HG02885 (cell line): ENCODE measurements at regions not wholly inside any gene's neighbourhood (a gene's known extent, or its start where the extent isn't known, plus 50 kb on each side); places are given as distances from the start of the nearest gene placed in this dataset.
"Not testable (repeated sequence)": the region's sequence is repeated elsewhere in the genome, so short reads cannot be mapped to it uniquely, and the experiment has no call there.

Experiments used
- ATAC-seq: cut with Tn5 transposase; IDR thresholded peaks from one replicate; pipeline ENCODE4 v1.9.1; 2021; ENCODE audit warnings: mild to moderate bottlenecking; ENCODE audit not compliant: unreplicated experiment, poor library complexity

GRCh38 chr3:135538123-135538522 lies 427.4 kb upstream of the PPP2R3A start:
- ATAC-seq: no peak

- no peak for ATAC-seq
These were observed 426.2 kb upstream of the PPP2R3A start for GRCh38 chr3:135539351-135539750.

- no peak for ATAC-seq
These were observed 425.7 kb upstream of the PPP2R3A start for GRCh38 chr3:135539854-135540253.

GRCh38 chr3:135549928-135550494 lies 415.5 kb upstream of the PPP2R3A start:
- ATAC-seq: no peak

- no peak for ATAC-seq
These were observed 409.4 kb upstream of the PPP2R3A start for GRCh38 chr3:135556174-135556573.

GRCh38 chr3:135558150-135558783 lies 407.3 kb upstream of the PPP2R3A start:
- ATAC-seq: no peak

GRCh38 chr3:135558906-135559305 lies 406.6 kb upstream of the PPP2R3A start:
- no peak for ATAC-seq

- ATAC-seq: no peak
These were observed 405.7 kb upstream of the PPP2R3A start for GRCh38 chr3:135559802-135560201.

- ATAC-seq: no peak
These were observed 404.7 kb upstream of the PPP2R3A start for GRCh38 chr3:135560847-135561246.

GRCh38 chr3:135564696-135565095 lies 400.8 kb upstream of the PPP2R3A start:
- ATAC-seq: no peak

- no peak for ATAC-seq
These were observed 400.0 kb upstream of the PPP2R3A start for GRCh38 chr3:135565546-135565945.

GRCh38 chr3:135567223-135567622 lies 398.3 kb upstream of the PPP2R3A start:
- ATAC-seq: no peak

- no peak for ATAC-seq
These were observed 388.8 kb upstream of the PPP2R3A start for GRCh38 chr3:135576751-135577150.

- ATAC-seq: no peak
These were observed 383.7 kb upstream of the PPP2R3A start for GRCh38 chr3:135581806-135582205.

- no peak for ATAC-seq
These were observed 382.7 kb upstream of the PPP2R3A start for GRCh38 chr3:135582800-135583199.

GRCh38 chr3:135596563-135596962 lies 369.0 kb upstream of the PPP2R3A start:
- no peak for ATAC-seq

GRCh38 chr3:135597855-135598254 lies 367.7 kb upstream of the PPP2R3A start:
- no peak for ATAC-seq

- no peak for ATAC-seq
These were observed 366.9 kb upstream of the PPP2R3A start for GRCh38 chr3:135598597-135598996.

GRCh38 chr3:135604512-135604911 lies 361.0 kb upstream of the PPP2R3A start:
- ATAC-seq: not testable (repeated sequence)

- no peak for ATAC-seq
These were observed 347.4 kb upstream of the PPP2R3A start for GRCh38 chr3:135618123-135618522.

- no peak for ATAC-seq
These were observed 344.2 kb upstream of the PPP2R3A start for GRCh38 chr3:135621184-135621920.

GRCh38 chr3:135622215-135622614 lies 343.3 kb upstream of the PPP2R3A start:
- ATAC-seq: no peak
